Left ventricle myocardium inferior (tissue), 1 donor: ENCODE measurements at regions not wholly inside any gene's neighbourhood (a gene's known extent, or its start where the extent isn't known, plus 50 kb on each side); places are given as distances from the start of the nearest gene placed in this dataset.
"Not testable (repeated sequence)": the region's sequence is repeated elsewhere in the genome, so short reads cannot be mapped to it uniquely, and the experiment has no call there.

Experiments used
- DNase-seq: peaks from one replicate; pipeline ENCODE4 v3.0.0-alpha.2; 2020
- H3K27ac ChIP-seq: fragments of 200-600 bp; replicated peaks from 2 replicates; pipeline ENCODE4 v1.8.0; 2021
- H3K27me3 ChIP-seq: fragments of 200-600 bp; 2 replicates; pipeline ENCODE4 v1.8.0; 2021; ENCODE audit warnings: low read depth
- H3K36me3 ChIP-seq: fragments of 200-600 bp; 2 replicates; pipeline ENCODE4 v1.8.0; 2021
- H3K4me1 ChIP-seq: fragments of 200-600 bp; 2 replicates; pipeline ENCODE4 v1.8.0; 2021
- H3K4me3 ChIP-seq: fragments of 200-600 bp; 2 replicates; pipeline ENCODE4 v1.8.0; 2021; ENCODE audit warnings: mild to moderate bottlenecking, moderate library complexity
- H3K9me3 ChIP-seq: fragments of 200-600 bp; replicated peaks from 2 replicates; pipeline ENCODE4 v1.8.0; 2021
- intact Hi-C: fragments of 100-400 bp; cut with micrococcal nuclease; formaldehyde crosslinking; loops from one replicate; pipeline ENCODE4 v1.11.0; 2022
- TF ChIP-seq, protein P1 (sequence below): fragments of 200-600 bp; IDR thresholded peaks from 2 replicates; pipeline ENCODE4 v1.8.0; 2021; ENCODE audit warnings: antibody characterized with exemption, mild to moderate bottlenecking, borderline replicate concordance
- donor health status: DM: no; HTN: yes; CAD: no; lungs with severe emphysema.

DNA sequence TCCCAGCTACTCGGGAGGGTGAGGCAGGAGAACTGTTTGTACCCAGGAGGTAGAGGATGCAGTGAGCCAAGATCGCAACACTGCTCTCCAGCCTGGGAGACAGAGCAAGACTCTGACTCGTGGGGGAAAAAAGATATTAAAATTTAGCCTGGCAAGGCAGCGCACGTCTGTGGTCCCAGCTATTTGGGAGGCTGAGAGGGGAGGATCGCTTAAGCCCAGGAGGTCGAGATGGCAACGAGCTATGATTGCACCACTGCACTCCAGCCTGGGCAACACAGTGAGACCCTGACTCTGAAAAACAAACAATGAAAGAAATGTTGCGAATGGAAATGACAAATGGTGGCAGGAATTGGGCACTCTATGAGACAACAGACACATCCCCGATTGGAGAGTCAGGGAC, 137.2 kb upstream of the C1QTNF3 start:
- intact Hi-C loops, H3K27ac ChIP-seq, H3K27me3 ChIP-seq, H3K4me3 ChIP-seq, H3K4me1 ChIP-seq, H3K9me3 ChIP-seq, DNase-seq: not testable (repeated sequence)
- H3K36me3 ChIP-seq: peaks cover 29% of the 10 kb centered on the region

DNA sequence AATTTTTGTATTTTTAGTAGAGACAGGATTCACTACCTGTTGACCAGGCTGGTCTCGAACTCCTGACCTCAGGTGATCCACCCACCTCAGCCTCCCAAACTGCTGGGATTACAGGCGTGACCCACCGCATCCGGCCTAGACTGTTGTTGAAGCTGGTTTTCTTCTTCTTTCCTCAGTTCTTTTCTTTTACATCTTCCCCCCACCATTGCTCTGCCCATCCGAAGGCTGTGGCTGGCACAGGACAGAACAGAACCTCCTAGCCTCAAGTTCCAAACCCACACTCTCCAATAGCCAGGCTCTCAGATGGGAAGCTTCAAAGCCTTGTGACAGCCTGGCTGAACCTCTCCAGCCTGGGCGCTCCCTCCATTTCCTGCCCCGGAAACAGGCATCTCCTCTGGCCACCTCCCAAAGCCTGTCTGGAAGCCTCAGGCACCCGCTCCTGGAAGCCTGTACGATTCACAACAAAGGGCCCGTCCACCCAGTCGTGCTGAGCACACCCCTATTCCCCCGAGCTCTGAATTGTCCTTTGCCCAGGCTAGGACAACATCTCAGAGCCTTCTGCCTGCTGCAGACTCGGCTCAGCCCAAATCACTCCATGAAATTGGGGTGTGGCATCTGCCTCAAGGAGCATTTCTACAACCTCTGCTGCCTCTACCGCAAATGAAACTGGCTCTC, 138.1 kb upstream of the C1QTNF3 start:
- peak; percentile 20 for DNase-seq
- intact Hi-C loops, H3K4me1 ChIP-seq, H3K27me3 ChIP-seq, H3K9me3 ChIP-seq, H3K4me3 ChIP-seq, H3K27ac ChIP-seq: not testable (repeated sequence)
- H3K36me3 ChIP-seq: peaks cover 33% of the 10 kb centered on the region

DNA sequence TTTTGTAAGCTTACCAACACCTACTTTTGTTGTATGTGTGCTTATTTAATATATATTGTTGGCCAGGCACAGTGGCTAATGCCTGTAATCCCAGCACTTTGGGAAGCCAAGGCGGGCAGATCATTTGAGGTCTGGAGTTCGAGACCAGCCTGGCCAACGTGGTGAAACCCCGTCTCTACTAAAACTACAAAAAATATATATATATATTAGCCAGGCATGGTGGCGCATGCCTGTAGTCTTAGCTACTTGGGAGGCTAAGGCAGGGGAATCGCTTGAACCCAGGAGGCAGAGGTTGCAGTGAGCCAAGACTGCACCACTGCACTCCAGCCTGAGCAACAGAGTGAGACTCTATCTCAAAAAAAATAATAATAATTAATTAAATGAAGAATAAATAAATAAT, 142.0 kb upstream of the C1QTNF3 start:
- H3K36me3 ChIP-seq: peaks cover 27% of the 10 kb centered on the region
- intact Hi-C loops, H3K27ac ChIP-seq, H3K9me3 ChIP-seq, H3K4me1 ChIP-seq, DNase-seq, H3K4me3 ChIP-seq, H3K27me3 ChIP-seq: not testable (repeated sequence)

DNA sequence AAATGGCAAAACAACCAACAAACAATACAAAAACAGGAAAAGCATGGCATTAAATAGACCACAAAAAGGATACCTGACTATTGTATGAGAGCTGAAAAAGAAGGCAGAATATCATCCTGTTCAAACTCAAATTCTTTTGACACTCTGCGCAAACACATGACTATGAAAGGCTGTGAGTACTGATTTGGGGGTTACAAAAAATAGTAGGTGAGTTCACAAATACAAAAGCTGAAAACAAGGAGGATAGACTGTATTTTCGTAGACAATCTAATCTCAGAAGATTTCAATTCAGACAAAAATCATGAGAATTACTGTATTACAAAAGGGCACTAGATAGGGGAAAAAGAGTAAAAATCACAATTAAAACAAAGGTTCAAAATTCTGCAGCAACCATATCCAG, 142.6 kb upstream of the C1QTNF3 start:
- H3K27ac ChIP-seq, H3K27me3 ChIP-seq, intact Hi-C loops, DNase-seq, H3K9me3 ChIP-seq, H3K4me3 ChIP-seq, H3K4me1 ChIP-seq: not testable (repeated sequence)
- H3K36me3 ChIP-seq: peaks cover 27% of the 10 kb centered on the region

DNA sequence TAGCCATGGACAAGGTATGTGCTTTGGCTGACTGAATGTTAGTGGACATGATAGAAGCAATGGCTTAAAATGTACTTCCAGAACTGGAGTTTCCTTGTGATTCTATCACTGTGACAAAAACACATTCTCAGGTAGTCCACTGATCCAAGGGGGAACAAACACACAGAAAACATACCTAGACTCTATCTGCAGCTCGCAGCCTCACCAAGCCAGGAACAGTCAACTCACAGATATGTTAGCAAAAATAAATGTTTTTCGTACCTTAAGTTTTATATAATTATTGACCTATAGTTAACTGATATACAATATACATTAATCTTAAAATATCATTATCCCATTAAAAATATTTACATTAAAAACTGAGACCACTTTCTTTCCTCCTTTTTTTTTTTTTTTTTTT, 143.1 kb upstream of the C1QTNF3 start:
- peaks cover 27% of the 10 kb centered on the region for H3K36me3 ChIP-seq
- H3K9me3 ChIP-seq, H3K4me1 ChIP-seq, DNase-seq, intact Hi-C loops, H3K27me3 ChIP-seq, H3K27ac ChIP-seq, H3K4me3 ChIP-seq: not testable (repeated sequence)

DNA sequence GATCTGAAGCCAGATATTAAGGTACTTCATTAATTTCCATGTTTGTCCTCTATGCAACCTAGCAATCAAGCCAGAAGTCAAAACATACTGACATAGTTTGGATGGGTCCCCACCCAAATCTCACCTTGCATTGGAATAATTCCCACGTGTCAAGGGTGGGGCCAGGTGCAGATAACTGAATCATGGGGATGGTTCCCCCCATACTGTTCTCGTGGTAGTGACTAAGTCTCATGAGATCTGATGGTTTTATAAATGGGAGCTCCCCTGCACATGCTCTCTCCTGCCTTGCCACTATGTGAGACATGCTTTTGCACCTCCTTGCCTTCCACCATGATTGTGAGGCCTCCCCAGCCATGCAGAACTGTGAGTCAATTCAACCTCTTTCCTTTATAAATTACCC, 143.9 kb upstream of the C1QTNF3 start:
- H3K27ac ChIP-seq, H3K4me1 ChIP-seq, H3K4me3 ChIP-seq, H3K27me3 ChIP-seq, DNase-seq, intact Hi-C loops, H3K9me3 ChIP-seq: not testable (repeated sequence)
- H3K36me3 ChIP-seq: peaks cover 25% of the 10 kb centered on the region

DNA sequence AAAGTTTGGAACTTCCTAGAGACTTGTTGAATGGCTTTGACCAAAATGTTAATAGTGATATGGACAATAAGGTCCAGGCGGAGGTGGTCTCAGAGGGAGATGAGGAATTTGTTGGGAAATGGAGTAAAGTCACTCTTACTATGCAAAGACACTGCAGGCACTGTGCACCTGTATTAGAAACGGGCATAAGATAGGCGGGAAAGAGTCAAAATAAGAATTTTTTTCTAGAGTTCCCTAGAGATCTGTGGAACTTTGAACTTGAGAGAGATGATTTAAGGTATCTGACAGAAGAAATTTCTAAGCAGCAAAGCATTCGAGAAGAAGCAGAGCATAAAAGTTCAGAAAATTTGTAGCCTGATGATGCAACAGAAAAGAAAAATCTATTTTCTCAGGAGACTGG, 144.4 kb upstream of the C1QTNF3 start:
- DNase-seq, intact Hi-C loops, H3K4me1 ChIP-seq, H3K27me3 ChIP-seq, H3K9me3 ChIP-seq, H3K27ac ChIP-seq, H3K4me3 ChIP-seq: not testable (repeated sequence)
- peaks cover 26% of the 10 kb centered on the region for H3K36me3 ChIP-seq

DNA sequence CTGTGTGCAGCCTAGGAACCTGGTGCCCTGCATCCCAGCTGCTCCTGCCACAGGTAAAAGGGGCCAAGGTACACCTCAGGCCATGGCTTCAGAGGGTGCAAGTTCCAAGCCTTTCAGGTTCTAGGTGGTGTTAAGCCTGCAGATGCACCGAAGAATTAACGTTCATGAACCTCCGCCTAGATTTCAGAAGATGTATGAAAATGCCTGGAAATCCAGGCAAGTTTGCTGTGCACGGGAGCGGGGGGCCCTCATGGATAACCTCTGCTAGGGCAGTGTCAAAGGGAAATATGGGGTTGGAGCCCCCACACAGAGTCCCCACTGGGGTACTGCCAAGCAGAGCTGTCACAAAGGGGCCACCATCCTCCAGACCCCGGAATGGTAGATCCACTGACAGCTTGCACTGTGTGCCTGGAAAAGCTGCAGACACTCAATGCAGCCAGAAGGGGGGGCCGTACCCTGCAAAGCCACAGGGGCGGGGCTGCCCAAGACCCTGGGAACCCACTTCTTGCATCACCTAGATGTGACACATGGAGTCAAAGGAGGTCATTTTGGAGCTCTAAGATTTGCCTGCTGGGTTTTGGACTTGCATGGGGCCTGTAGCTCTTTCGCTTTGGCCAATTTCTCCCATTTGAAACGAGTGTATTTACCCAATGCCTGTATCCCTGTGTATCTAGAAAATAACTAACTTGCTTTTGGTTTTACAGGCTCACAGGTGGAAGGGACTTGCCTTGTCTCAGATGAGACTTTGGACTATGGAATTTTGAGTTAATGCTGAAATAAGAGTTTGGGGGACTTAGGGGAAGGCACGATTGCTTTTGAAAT, 145.2 kb upstream of the C1QTNF3 start:
- H3K9me3 ChIP-seq, H3K27me3 ChIP-seq, H3K4me1 ChIP-seq, H3K4me3 ChIP-seq, intact Hi-C loops, H3K27ac ChIP-seq: not testable (repeated sequence)
- TF ChIP-seq, protein P1, sequence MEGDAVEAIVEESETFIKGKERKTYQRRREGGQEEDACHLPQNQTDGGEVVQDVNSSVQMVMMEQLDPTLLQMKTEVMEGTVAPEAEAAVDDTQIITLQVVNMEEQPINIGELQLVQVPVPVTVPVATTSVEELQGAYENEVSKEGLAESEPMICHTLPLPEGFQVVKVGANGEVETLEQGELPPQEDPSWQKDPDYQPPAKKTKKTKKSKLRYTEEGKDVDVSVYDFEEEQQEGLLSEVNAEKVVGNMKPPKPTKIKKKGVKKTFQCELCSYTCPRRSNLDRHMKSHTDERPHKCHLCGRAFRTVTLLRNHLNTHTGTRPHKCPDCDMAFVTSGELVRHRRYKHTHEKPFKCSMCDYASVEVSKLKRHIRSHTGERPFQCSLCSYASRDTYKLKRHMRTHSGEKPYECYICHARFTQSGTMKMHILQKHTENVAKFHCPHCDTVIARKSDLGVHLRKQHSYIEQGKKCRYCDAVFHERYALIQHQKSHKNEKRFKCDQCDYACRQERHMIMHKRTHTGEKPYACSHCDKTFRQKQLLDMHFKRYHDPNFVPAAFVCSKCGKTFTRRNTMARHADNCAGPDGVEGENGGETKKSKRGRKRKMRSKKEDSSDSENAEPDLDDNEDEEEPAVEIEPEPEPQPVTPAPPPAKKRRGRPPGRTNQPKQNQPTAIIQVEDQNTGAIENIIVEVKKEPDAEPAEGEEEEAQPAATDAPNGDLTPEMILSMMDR: peak; percentile 59
- H3K36me3 ChIP-seq: peaks cover 22% of the 10 kb centered on the region
- peak; percentile 42 for DNase-seq

DNA sequence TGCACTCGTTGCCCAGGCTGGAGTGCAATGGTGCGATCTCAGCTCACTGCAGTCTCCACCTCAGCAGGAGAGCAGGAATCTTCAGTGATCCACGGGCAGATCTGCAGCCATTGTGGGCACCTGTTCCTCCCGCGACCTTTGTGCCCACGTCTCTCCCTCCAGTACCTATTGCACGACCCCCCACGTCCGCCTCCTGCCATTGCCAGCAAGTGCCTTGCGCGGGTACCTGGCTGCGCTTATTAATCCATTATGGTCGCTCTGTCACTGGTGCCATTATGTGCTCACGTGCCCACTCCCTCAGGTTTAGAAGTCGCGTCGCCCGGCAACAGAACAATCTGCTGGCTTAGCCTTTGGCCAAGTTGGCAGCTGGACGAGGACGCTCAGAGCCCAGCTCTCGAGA, 146.2 kb upstream of the C1QTNF3 start:
- intact Hi-C loops, H3K27ac ChIP-seq, H3K4me1 ChIP-seq, H3K27me3 ChIP-seq, H3K4me3 ChIP-seq, H3K9me3 ChIP-seq: not testable (repeated sequence)
- DNase-seq: peak; percentile 22
- peaks cover 22% of the 10 kb centered on the region for H3K36me3 ChIP-seq

DNA sequence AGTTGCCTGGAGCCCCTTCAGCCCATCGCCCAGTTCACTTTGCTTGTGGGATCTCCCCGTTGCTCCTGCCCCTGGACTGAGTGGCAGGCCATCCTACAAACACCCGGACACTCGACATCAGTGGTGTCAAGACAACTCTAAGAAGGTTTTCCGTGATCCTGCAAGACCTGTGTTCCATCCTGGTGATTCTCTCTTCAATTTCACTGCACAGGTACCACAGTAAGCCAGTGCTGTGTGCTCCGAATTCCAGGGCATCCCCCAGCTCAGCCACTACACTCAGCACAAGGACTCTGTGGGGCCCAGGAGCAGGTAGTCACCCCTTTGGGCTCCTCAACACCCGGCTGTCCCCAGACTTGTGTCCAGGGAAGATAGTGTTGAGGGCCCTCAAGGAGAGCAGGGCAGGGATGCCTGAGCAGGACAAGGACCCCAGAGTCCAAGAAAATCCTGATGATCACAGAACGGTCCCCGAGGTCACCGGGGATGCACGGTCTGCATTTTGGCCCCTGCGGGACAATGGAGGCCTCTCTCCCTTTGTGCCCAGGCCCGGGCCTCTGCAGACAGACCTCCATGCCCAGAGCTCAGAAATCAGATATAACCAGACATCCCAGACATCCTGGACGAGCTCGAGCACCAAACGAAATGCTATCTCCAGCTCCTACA, 146.9 kb upstream of the C1QTNF3 start:
- peaks cover 22% of the 10 kb centered on the region for H3K36me3 ChIP-seq
- H3K4me1 ChIP-seq, H3K27me3 ChIP-seq, H3K4me3 ChIP-seq, intact Hi-C loops, H3K9me3 ChIP-seq, H3K27ac ChIP-seq: not testable (repeated sequence)
- DNase-seq: peak; percentile 31

DNA sequence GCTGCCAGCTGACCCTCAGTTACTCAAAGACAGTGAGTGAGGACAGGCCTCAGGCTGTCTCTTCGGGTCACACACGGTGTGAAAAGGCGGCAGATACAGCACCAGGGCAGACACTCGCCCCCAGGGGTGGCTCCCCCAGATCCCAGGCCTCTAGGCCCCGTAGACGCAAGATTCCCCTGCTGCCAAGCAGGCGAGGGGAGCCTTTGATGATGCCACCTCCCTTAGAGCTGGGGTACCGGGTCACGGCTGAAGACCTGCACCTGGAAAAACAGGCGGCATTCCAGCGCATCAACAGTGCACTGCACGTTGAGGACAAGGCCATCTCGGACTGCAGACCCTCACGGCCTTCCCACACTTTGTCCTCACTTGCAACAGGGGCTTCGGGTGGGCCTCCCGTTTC, 147.5 kb upstream of the C1QTNF3 start:
- H3K4me1 ChIP-seq, H3K27ac ChIP-seq, H3K9me3 ChIP-seq, intact Hi-C loops, H3K4me3 ChIP-seq, H3K27me3 ChIP-seq: not testable (repeated sequence)
- DNase-seq: peak; percentile 38
- H3K36me3 ChIP-seq: peaks cover 19% of the 10 kb centered on the region

DNA sequence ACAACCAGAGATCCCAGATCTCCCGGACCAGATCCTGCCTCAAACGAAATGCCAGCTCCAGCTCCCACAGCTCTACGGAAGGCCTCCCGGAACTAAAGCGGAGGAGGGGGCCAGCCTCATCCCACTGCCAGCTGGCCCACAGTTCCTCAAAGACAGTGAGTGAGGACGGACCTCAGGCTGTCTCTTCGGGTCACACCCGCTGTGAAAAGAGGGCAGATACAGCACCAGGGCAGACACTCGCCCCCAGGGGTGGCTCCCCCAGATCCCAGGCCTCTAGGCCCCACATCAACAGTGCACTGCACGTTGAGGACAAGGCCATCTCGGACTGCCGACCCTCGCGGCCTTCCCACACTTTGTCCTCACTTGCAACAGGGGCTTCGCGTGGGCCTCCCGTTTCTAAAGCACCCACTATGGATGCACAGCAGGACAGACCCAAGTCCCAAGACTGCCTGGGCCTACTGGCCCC, 148.3 kb upstream of the C1QTNF3 start:
- DNase-seq: peak; percentile 38
- H3K27me3 ChIP-seq, H3K4me3 ChIP-seq, H3K9me3 ChIP-seq, intact Hi-C loops, H3K4me1 ChIP-seq, H3K27ac ChIP-seq: not testable (repeated sequence)
- peaks cover 21% of the 10 kb centered on the region for H3K36me3 ChIP-seq
